ENCODE measurements at regions not wholly inside any gene's neighbourhood (a gene's known extent, or its start where the extent isn't known, plus 50 kb on each side); places are given as distances from the start of the nearest gene placed in this dataset.

DNA sequence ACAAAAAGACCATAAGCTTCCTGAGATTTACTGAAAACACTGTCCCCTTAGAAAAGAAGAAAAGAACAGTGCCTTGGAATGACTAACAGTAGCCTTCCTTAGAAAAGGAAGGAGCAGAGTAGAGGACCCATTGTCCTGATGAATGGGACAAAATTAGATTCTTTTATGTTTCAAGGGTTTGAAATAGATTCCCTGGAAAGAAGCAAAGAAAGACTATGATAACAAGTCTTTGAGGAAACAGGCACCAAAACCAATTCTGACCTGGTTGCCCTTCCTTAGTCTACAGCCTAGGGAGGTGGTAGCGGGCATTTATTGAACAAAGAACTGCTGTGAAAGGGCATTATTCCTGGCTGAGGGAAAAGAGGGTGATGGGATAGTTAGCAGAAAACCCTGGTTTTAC is 1024.8 kb downstream of the TBL1XR1 start:
- DNase-seq, result no peak
- Histone ChIP-seq H3K27ac (no peak overlapping the region), H3K4me3 (no peak overlapping the region), H3K36me3 (no peaks in the 10 kb centered on the region), H3K4me1 (no peaks in the 10 kb centered on the region), H3K9me3 (no peaks in the 10 kb centered on the region), H3K27me3 (no peaks in the 10 kb centered on the region)
- intact Hi-C loops (cut with DNase I; ENCODE audit: low total_unique reads), result no loop called here
- TF ChIP-seq, protein P1, sequence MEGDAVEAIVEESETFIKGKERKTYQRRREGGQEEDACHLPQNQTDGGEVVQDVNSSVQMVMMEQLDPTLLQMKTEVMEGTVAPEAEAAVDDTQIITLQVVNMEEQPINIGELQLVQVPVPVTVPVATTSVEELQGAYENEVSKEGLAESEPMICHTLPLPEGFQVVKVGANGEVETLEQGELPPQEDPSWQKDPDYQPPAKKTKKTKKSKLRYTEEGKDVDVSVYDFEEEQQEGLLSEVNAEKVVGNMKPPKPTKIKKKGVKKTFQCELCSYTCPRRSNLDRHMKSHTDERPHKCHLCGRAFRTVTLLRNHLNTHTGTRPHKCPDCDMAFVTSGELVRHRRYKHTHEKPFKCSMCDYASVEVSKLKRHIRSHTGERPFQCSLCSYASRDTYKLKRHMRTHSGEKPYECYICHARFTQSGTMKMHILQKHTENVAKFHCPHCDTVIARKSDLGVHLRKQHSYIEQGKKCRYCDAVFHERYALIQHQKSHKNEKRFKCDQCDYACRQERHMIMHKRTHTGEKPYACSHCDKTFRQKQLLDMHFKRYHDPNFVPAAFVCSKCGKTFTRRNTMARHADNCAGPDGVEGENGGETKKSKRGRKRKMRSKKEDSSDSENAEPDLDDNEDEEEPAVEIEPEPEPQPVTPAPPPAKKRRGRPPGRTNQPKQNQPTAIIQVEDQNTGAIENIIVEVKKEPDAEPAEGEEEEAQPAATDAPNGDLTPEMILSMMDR (IDR thresholded peaks at IDR 0.05), result no peak

DNA sequence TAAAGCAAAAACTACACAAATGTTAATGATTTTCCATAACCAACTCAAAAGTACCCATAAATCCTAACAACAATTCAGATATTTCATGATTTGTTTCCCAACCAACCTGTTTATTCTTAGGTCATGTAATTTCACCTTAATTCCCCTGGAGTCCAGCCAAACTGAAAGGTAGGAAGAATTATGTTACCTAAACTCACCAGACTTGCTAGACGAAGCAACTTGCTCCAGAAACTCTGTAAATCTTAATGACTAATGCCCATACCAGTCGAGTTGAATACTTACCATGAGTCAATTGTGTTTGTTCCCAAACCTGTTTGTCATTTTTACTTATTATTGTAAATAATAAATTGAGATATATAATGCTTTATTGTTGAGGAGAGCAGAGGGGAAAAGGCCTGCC is 1030.0 kb downstream of the TBL1XR1 start:
- TF ChIP-seq, protein P1 (IDR thresholded peaks at IDR 0.05), result no peak
- H3K4me1 ChIP-seq, result no peaks in the 10 kb centered on the region
- no peaks in the 10 kb centered on the region for H3K9me3 ChIP-seq
- no peak for DNase-seq
- H3K27ac ChIP-seq, result no peak overlapping the region
- no peaks in the 10 kb centered on the region for H3K27me3 ChIP-seq
- no peak overlapping the region for H3K4me3 ChIP-seq
- intact Hi-C loops (cut with DNase I; ENCODE audit: low total_unique reads), result no loop called here
- H3K36me3 ChIP-seq, result no peaks in the 10 kb centered on the region

DNA sequence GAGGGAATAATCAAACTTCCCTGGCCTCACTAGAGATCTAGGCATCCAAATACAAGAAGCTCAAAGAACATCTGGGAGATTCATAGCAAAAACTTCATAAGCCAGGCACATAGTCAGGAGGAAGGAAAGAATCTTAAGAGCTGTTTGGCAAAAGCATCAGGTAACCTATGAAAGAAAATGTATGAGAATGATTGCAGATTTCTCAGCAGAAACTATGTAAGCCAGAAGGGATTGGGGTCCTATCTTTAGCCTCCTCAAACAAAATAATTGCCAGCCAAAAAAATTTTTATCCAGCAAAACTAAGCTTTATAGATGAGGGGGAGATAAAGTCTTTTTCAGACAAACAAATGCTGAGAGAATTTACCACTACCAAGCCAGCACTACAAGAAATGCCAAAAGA is 1036.3 kb downstream of the TBL1XR1 start:
- Histone ChIP-seq H3K4me3 (no peak overlapping the region), H3K27ac (no peak overlapping the region), H3K9me3 (no peaks in the 10 kb centered on the region), H3K4me1 (no peaks in the 10 kb centered on the region), H3K27me3 (no peaks in the 10 kb centered on the region), H3K36me3 (no peaks in the 10 kb centered on the region)
- intact Hi-C loops (cut with DNase I; ENCODE audit: low total_unique reads), result no loop called here
- no peak for DNase-seq
- TF ChIP-seq, protein P1 (IDR thresholded peaks at IDR 0.05), result no peak

DNA sequence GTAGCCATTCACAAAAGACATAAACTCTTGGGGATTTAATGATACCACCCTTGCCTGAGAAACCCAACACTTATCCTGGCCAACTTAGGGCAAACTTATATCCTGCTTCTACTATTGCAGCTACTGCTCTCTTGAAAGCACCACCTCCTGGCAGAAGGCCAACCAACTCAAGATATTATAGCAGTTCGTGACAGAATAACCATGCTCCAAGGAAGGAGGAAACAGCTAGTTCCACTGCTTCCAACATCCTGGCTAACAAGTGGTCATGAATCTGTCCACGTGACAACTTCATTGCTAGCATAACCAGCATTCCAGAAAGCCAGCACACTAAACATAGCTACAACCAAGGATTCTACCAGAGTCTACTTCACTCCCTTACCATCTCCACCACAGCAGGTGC is 1037.5 kb downstream of the TBL1XR1 start:
- TF ChIP-seq, protein P1 (IDR thresholded peaks at IDR 0.05), result no peak
- Histone ChIP-seq H3K4me3 (no peak overlapping the region), H3K4me1 (no peaks in the 10 kb centered on the region), H3K27ac (no peak overlapping the region), H3K36me3 (no peaks in the 10 kb centered on the region), H3K9me3 (no peaks in the 10 kb centered on the region), H3K27me3 (no peaks in the 10 kb centered on the region)
- intact Hi-C loops (cut with DNase I; ENCODE audit: low total_unique reads), result no loop called here
- no peak for DNase-seq

DNA sequence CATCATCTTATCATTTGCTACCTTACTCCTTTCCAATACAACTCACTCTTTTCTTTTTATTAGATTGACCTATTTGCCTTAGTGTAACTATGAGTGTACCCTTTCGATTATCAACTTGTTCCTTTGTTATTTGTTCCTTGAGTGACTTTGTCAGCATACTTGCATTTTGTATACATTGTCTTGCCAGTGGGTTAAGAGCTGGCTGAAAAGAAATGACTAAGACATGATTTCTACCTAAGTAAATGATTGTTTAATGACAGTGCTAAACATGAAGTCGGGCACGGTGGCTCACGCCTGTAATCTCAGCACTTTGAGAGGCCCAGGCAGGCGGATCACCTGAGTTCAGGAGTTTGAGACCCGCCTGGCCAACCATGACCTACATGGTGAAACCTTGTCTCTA is 1042.3 kb downstream of the TBL1XR1 start:
- TF ChIP-seq, protein P1 (IDR thresholded peaks at IDR 0.05), result no peak
- no peak for DNase-seq
- intact Hi-C loops (cut with DNase I; ENCODE audit: low total_unique reads), result no loop called here
- Histone ChIP-seq H3K27ac (no peak overlapping the region), H3K36me3 (no peaks in the 10 kb centered on the region), H3K9me3 (no peaks in the 10 kb centered on the region), H3K27me3 (no peaks in the 10 kb centered on the region), H3K4me3 (no peak overlapping the region), H3K4me1 (peaks cover 0 to 3% (median 0%) of the 10 kb centered on the region in 4 donors)

DNA sequence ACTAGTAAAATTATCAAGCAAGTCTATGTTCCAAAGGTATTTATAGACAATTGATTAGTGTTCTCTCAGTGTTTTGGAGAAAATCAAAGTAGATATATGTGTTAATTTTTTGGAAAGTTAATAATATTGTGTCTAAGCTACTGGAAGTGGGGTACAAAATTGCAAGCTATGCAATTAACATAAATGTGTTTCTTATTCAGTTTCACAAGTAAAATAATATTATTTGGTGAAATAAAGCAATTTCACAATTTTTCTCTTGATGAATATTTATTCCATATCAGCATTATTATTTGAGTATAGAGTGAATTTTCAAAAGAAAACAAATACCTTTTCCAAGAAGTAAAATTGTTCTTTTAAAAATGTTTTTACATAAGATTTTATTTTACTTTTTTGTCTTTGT is 1047.7 kb downstream of the TBL1XR1 start:
- intact Hi-C loops (cut with DNase I; ENCODE audit: low total_unique reads), result no loop called here
- no peak overlapping the region for H3K27ac ChIP-seq
- no peak overlapping the region for H3K4me3 ChIP-seq
- no peaks in the 10 kb centered on the region for H3K9me3 ChIP-seq
- no peaks in the 10 kb centered on the region for H3K36me3 ChIP-seq
- H3K4me1 ChIP-seq, result peaks cover 0 to 3% (median 0%) of the 10 kb centered on the region in 4 donors
- no peak for DNase-seq
- H3K27me3 ChIP-seq, result no peaks in the 10 kb centered on the region
- TF ChIP-seq, protein P1 (IDR thresholded peaks at IDR 0.05), result no peak
